AG04450 (cell line): ENCODE measurements at regions not wholly inside any gene's neighbourhood (a gene's known extent, or its start where the extent isn't known, plus 50 kb on each side); places are given as distances from the start of the nearest gene placed in this dataset.

Experiments
- CTCF ChIA-PET: fragments of 300-600, 350-600 bp; formaldehyde crosslinking; extraction: SDS; loops from one replicate; lab custom pipeline; 2022; ENCODE audit warnings: antibody characterized with exemption, inconsistent platforms; lab: Charles Lee
- POLR2A ChIA-PET: fragments of 350-600 bp; formaldehyde crosslinking; extraction: SDS; loops from one replicate; lab custom pipeline; 2021; ENCODE audit warnings: antibody characterized with exemption, inconsistent platforms; lab: Yijun Ruan, JAX
- DNase-seq: peaks from one replicate; pipeline ENCODE4 v3.0.0-alpha.2; 2011; ENCODE audit warnings: low read depth, low spot score
- H3K27ac ChIP-seq: one replicate; pipeline ENCODE4 v1.5.1; 2012; ENCODE audit warnings: low read depth, low read length, control low read depth
- H3K27me3 ChIP-seq: one replicate; pipeline ENCODE4 v1.6.0; 2012; ENCODE audit warnings: low read length; ENCODE audit not compliant: control insufficient read depth, insufficient read depth
- H3K4me3 ChIP-seq: 2 replicates; pipeline ENCODE4 v1.5.1; 2011; ENCODE audit warnings: mild to moderate bottlenecking, low read depth, low read length, control low read depth
- H3K9me3 ChIP-seq: 2 replicates; pipeline ENCODE4 v1.5.1; 2012; ENCODE audit warnings: low read length; ENCODE audit not compliant: control insufficient read depth, insufficient read depth
- TF ChIP-seq, protein P1 (sequence below): IDR thresholded peaks from 2 replicates; pipeline ENCODE4 v1.5.1; 2011; ENCODE audit warnings: low read depth, low read length, control low read depth, inconsistent platforms

GRCh38 chr5:4990017-4990416, 150.1 kb upstream of the ADAMTS16 start:
- TF ChIP-seq, protein P1, sequence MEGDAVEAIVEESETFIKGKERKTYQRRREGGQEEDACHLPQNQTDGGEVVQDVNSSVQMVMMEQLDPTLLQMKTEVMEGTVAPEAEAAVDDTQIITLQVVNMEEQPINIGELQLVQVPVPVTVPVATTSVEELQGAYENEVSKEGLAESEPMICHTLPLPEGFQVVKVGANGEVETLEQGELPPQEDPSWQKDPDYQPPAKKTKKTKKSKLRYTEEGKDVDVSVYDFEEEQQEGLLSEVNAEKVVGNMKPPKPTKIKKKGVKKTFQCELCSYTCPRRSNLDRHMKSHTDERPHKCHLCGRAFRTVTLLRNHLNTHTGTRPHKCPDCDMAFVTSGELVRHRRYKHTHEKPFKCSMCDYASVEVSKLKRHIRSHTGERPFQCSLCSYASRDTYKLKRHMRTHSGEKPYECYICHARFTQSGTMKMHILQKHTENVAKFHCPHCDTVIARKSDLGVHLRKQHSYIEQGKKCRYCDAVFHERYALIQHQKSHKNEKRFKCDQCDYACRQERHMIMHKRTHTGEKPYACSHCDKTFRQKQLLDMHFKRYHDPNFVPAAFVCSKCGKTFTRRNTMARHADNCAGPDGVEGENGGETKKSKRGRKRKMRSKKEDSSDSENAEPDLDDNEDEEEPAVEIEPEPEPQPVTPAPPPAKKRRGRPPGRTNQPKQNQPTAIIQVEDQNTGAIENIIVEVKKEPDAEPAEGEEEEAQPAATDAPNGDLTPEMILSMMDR = no peak
- Histone ChIP-seq H3K27ac (no peak overlapping the region), H3K27me3 (no peaks in the 10 kb centered on the region), H3K4me3 (no peak overlapping the region), H3K9me3 (peaks cover 28% of the 10 kb centered on the region; the same call in 1 of the 2 replicates)
- CTCF ChIA-PET = no interaction called here
- POLR2A ChIA-PET = no interaction called here
- DNase-seq = no peak

DNA sequence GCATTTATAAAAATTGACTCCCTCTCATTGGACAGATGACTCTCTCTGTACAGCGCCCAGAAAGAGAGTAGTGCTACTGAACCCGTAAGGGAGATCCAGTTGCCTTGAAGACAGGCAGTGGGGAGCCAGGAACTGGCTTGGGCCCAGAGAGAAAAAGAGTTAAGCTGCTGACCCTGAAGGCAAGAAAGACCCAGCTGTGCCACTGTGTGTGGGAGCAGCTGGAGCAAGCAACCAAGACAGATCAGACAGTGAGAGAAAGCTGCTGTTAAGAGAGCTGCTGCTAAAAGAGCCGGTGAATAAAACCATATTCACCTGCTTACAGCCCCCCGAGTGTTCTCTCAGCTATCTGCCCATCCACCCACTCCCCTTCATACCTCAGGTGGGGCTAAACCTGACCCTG, 149.7 kb upstream of the ADAMTS16 start:
- TF ChIP-seq, protein P1 = no peak
- POLR2A ChIA-PET = interaction anchor here (0.6 kb wide), 1 partner anchor 13 kb away, joined by 4 read pairs; no protein-coding TSS in a partner anchor
- Histone ChIP-seq H3K4me3 (no peak overlapping the region), H3K27me3 (no peaks in the 10 kb centered on the region), H3K9me3 (peaks cover 24% of the 10 kb centered on the region; the same call in 1 of the 2 replicates), H3K27ac (no peak overlapping the region)
- CTCF ChIA-PET = no interaction called here
- DNase-seq = no peak

DNA sequence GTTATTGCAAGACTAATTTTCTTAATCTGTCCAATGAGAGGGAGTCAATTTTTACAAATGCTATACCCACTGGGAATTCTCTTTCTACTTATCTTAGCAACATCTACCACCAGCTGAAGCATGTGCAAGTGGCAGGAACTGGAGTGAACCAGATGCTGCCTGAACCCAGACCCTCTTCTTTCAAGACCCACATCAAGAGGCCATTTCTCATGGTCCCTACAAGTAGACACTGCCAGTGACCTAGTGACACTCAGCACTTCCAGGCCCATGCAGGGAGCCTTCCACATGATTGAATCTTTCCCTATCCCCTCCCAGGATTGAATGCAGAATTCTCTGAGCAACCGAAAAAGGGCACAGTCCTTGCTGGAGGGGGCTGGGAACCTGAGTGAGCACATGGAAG, 148.2 kb upstream of the ADAMTS16 start:
- ChIA-PET CTCF (no interaction called here), POLR2A (no interaction called here)
- DNase-seq = no peak
- TF ChIP-seq, protein P1 = no peak
- Histone ChIP-seq H3K4me3 (no peak overlapping the region), H3K27ac (no peak overlapping the region), H3K9me3 (peaks cover 17% of the 10 kb centered on the region; the same call in 1 of the 2 replicates), H3K27me3 (no peaks in the 10 kb centered on the region)

DNA sequence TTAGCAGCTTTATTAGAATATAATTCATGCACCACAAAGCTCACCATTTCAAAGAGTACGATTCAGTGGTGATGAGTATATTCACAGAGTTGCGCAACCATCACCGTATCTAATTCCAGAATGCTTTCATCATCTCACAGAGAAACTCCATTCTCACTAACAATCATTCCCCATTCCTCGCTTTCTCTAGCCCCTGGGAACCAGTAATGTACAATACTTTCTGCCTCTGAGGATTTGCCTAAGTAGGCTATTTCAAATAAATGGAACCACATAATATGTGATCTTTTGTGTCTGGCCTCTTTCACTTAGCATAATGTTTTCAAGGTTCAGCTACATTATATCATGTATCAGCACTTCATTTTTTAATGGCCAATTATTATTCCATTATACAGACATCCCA, 145.1 kb upstream of the ADAMTS16 start:
- no peaks in the 10 kb centered on the region for H3K27me3 ChIP-seq
- H3K4me3 ChIP-seq = no peak overlapping the region
- DNase-seq = no peak
- H3K27ac ChIP-seq = no peak overlapping the region
- TF ChIP-seq, protein P1 = no peak
- ChIA-PET POLR2A (no interaction called here), CTCF (no interaction called here)
- H3K9me3 ChIP-seq = peaks cover 16% of the 10 kb centered on the region; the same call in 1 of the 2 replicates

- H3K4me3 ChIP-seq = no peak overlapping the region
- H3K27ac ChIP-seq = no peak overlapping the region
- ChIA-PET CTCF (no interaction called here), POLR2A (no interaction called here)
- H3K27me3 ChIP-seq = no peaks in the 10 kb centered on the region
- TF ChIP-seq, protein P1 = no peak
- no peak for DNase-seq
- H3K9me3 ChIP-seq = no peaks in the 10 kb centered on the region; the same call in 1 of the 2 replicates
Measured at GRCh38 chr5:5005353-5005752, 134.8 kb upstream of the ADAMTS16 start.
